HCT116 (cell line): ENCODE measurements at regions not wholly inside any gene's neighbourhood (a gene's known extent, or its start where the extent isn't known, plus 50 kb on each side); places are given as distances from the start of the nearest gene placed in this dataset.

Experiments used
- ATAC-seq: fragments of 200-7000 bp; cut with Tn5 transposase; 2 replicates; pipeline ENCODE4 v1.9.1; 2020; ENCODE audit warnings: mild to moderate bottlenecking, moderate library complexity
- BruUV-seq: library from RNA; stranded (reverse); fragments of 400-500 nt; replicated peaks from 2 replicates; lab custom pipeline; 2021; lab: Mats Ljungman, UMichigan
- CTCF ChIA-PET: fragments of 300-600 bp; sonication (Branson Sonifier 250); formaldehyde crosslinking; loops from one replicate; lab custom pipeline; 2021; ENCODE audit warnings: antibody characterized with exemption; lab: Charles Lee
- POLR2A ChIA-PET: fragments of 300-600, 350-600 bp; sonication (Branson Sonifier 250); formaldehyde crosslinking; loops from one replicate; lab custom pipeline; 2021; ENCODE audit warnings: antibody characterized with exemption; lab: Charles Lee
- RAD21 ChIA-PET, 2 experiments: fragments of 300-600 bp; sonication (Branson Sonifier 250); formaldehyde crosslinking; loops; one replicate each; lab custom pipeline; 2023; ENCODE audit warnings: low total read pairs in 2 of 2; ENCODE audit not compliant: uncharacterized antibody in 2 of 2, unreplicated experiment in 2 of 2, low non-redundant PET in 1 of 2; lab: Charles Lee
- DNase-seq: peaks from one replicate; pipeline ENCODE4 v3.0.0-alpha.2; 2010; ENCODE audit warnings: low read depth, low spot score
- H2AFZ ChIP-seq: fragments of 200-600 bp; shearing (Covaris generic), sonication (generic); 2 replicates; pipeline ENCODE4 v1.6.1; 2017; ENCODE audit warnings: low read depth, mixed run types, mixed read lengths, antibody characterized with exemption, low read length; ENCODE audit not compliant: poor library complexity, severe bottlenecking
- H3K27ac ChIP-seq: 2 replicates; pipeline ENCODE4 v1.5.1; 2012; ENCODE audit warnings: low read depth, low read length
- H3K27me3 ChIP-seq: fragments of 200-600 bp; sonication (generic); 2 replicates; pipeline ENCODE4 v1.6.1; 2016; ENCODE audit warnings: mixed run types, low read length, mixed read lengths; ENCODE audit not compliant: insufficient read depth
- H3K36me3 ChIP-seq, 2 experiments: fragments of 200-500 bp in 1 of 2; fragments of 200-600 bp in 1 of 2; sonication (Bioruptor generic) in 1 of 2; sonication (generic) in 1 of 2; 2 replicates each; pipeline versions ENCODE4 v1.5.1 to v1.6.1; 2014 to 2016; ENCODE audit warnings: low read length in 2 of 2, inconsistent platforms in 1 of 2, mixed read lengths in 1 of 2, mixed run types in 1 of 2; ENCODE audit not compliant: insufficient read depth in 2 of 2, control insufficient read depth in 1 of 2
- H3K4me1 ChIP-seq, 2 experiments: fragments of 200-600 bp in 1 of 2; sonication (generic) in 1 of 2; 2 replicates each; pipeline versions ENCODE4 v1.5.1 to v1.6.1; 2012 to 2017; ENCODE audit warnings: low read length in 2 of 2, inconsistent platforms in 1 of 2, mild to moderate bottlenecking in 1 of 2, mixed read lengths in 1 of 2, mixed run types in 1 of 2, moderate library complexity in 1 of 2; ENCODE audit not compliant: insufficient read depth in 2 of 2, control insufficient read depth in 1 of 2
- H3K4me2 ChIP-seq: fragments of 200-600 bp; sonication (generic); 2 replicates; pipeline ENCODE4 v1.6.1; 2017; ENCODE audit warnings: mixed run types, low read length, mixed read lengths
- H3K4me3 ChIP-seq, 2 experiments: fragments of 200-600 bp in 1 of 2; sonication (generic) in 1 of 2; replicated peaks in 1 of 2; 2 replicates each; pipeline ENCODE4 v1.5.1; 2011 to 2016; ENCODE audit warnings: low read length in 2 of 2, control low read depth in 1 of 2, low read depth in 1 of 2, mild to moderate bottlenecking in 1 of 2, mixed read lengths in 1 of 2, mixed run types in 1 of 2
- H3K79me2 ChIP-seq: fragments of 200-600 bp; sonication (generic); 2 replicates; pipeline ENCODE4 v1.6.1; 2017; ENCODE audit warnings: mild to moderate bottlenecking, mixed run types, low read length, moderate library complexity, mixed read lengths; ENCODE audit not compliant: insufficient read depth
- H3K9ac ChIP-seq: fragments of 200-600 bp; sonication (generic); 2 replicates; pipeline ENCODE4 v1.6.1; 2016; ENCODE audit warnings: low read length, mixed read lengths
- H3K9me2 ChIP-seq: fragments of 200-600 bp; sonication (generic), shearing (Covaris generic); 2 replicates; pipeline ENCODE4 v1.6.1; 2017; ENCODE audit warnings: mixed run types, mild to moderate bottlenecking, moderate library complexity; ENCODE audit not compliant: insufficient read depth
- H3K9me3 ChIP-seq, 2 experiments: fragments of 200-500 bp in 1 of 2; fragments of 200-600 bp in 1 of 2; sonication (Bioruptor generic) in 1 of 2; sonication (generic) in 1 of 2; 2 replicates each; pipeline ENCODE4 v1.6.1; 2014 to 2017; ENCODE audit warnings: low read length in 2 of 2, mixed read lengths in 2 of 2, inconsistent platforms in 1 of 2, low read depth in 1 of 2, mild to moderate bottlenecking in 1 of 2, mixed run types in 1 of 2, moderate library complexity in 1 of 2; ENCODE audit not compliant: control insufficient read depth in 1 of 2, insufficient read depth in 1 of 2
- H4K20me1 ChIP-seq: fragments of 200-600 bp; sonication (generic), shearing (Covaris generic); 2 replicates; pipeline ENCODE4 v1.6.1; 2017; ENCODE audit warnings: mixed run types, mild to moderate bottlenecking, moderate library complexity; ENCODE audit not compliant: insufficient read depth
- CBX3 ChIP-seq: IDR thresholded peaks from 2 replicates; pipeline ENCODE4 v1.6.1; 2012; ENCODE audit warnings: low read depth
- CEBPB ChIP-seq: IDR thresholded peaks from 2 replicates; pipeline ENCODE4 v1.6.1; 2012; ENCODE audit warnings: low read depth
- EGR1 ChIP-seq: IDR thresholded peaks from 2 replicates; pipeline ENCODE4 v1.6.1; 2012; ENCODE audit warnings: low read depth
- EZH2phosphoT487 ChIP-seq: fragments of 200-600 bp; IDR thresholded peaks from 2 replicates; pipeline ENCODE4 v1.6.1; 2018; ENCODE audit warnings: antibody characterized with exemption, borderline replicate concordance
- FOSL1 ChIP-seq: IDR thresholded peaks from 2 replicates; pipeline ENCODE4 v1.6.1; 2012; ENCODE audit warnings: low read depth
- JUND ChIP-seq: IDR thresholded peaks from 2 replicates; pipeline ENCODE4 v1.6.1; 2012
- POLR2A ChIP-seq: IDR thresholded peaks from 2 replicates; pipeline ENCODE4 v1.7.0; 2011; ENCODE audit warnings: borderline replicate concordance; ENCODE audit not compliant: insufficient read depth, insufficient read length; ENCODE audit errors: extremely low read depth
- YY1 ChIP-seq: IDR thresholded peaks from 2 replicates; pipeline ENCODE4 v1.6.1; 2011; ENCODE audit warnings: low read length, low read depth, moderate library complexity, mild to moderate bottlenecking; ENCODE audit not compliant: insufficient replicate concordance; ENCODE audit errors: extremely low read depth
- ZNF274 ChIP-seq: fragments of 200-500 bp; sonication (Bioruptor generic); IDR thresholded peaks from 2 replicates; pipeline ENCODE4 v1.6.1; 2014; ENCODE audit warnings: mild to moderate bottlenecking, low read depth, low read length, inconsistent platforms
- intact Hi-C: fragments of 100-400 bp; cut with micrococcal nuclease; formaldehyde crosslinking; loops from 2 replicates; pipeline ENCODE4 v1.10.0; 2022
- TF ChIP-seq, protein P1 (sequence below): IDR thresholded peaks from 2 replicates; pipeline ENCODE4 v1.6.1; 2012
- TF ChIP-seq, protein P2 (sequence below): IDR thresholded peaks from 2 replicates; pipeline ENCODE4 v1.6.1; 2011; ENCODE audit warnings: mild to moderate bottlenecking, low read length, moderate library complexity; ENCODE audit not compliant: insufficient replicate concordance; ENCODE audit errors: extremely low read depth
- TF ChIP-seq, protein P3 (sequence below): IDR thresholded peaks from 2 replicates; pipeline ENCODE4 v1.6.1; 2012
- TF ChIP-seq, protein P4 (sequence below): IDR thresholded peaks from 2 replicates; pipeline ENCODE4 v1.6.1; 2012; ENCODE audit warnings: low read depth

GRCh38 chr7:14040528-14040927, 51.1 kb upstream of the ETV1 start:
- POLR2A ChIA-PET = no interaction called here
- Histone ChIP-seq H3K9ac (no peak overlapping the region), H3K27me3 (no peaks in the 10 kb centered on the region), H3K4me1 (no peaks in the 10 kb centered on the region), H3K4me2 (no peak overlapping the region), H3K79me2 (no peaks in the 10 kb centered on the region), H3K4me3 (no peak overlapping the region), H3K9me2 (no peaks in the 10 kb centered on the region), H2AFZ (no peak overlapping the region)
- RAD21 ChIA-PET = no interaction called here
- ATAC-seq (no peak), DNase-seq (no peak)
- BruUV-seq = no TSS peak
- intact Hi-C loops = no loop called here
- CTCF ChIA-PET = no interaction called here
- TF ChIP-seq, protein P1, sequence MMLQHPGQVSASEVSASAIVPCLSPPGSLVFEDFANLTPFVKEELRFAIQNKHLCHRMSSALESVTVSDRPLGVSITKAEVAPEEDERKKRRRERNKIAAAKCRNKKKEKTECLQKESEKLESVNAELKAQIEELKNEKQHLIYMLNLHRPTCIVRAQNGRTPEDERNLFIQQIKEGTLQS = no peak
- TF ChIP-seq, protein P2, sequence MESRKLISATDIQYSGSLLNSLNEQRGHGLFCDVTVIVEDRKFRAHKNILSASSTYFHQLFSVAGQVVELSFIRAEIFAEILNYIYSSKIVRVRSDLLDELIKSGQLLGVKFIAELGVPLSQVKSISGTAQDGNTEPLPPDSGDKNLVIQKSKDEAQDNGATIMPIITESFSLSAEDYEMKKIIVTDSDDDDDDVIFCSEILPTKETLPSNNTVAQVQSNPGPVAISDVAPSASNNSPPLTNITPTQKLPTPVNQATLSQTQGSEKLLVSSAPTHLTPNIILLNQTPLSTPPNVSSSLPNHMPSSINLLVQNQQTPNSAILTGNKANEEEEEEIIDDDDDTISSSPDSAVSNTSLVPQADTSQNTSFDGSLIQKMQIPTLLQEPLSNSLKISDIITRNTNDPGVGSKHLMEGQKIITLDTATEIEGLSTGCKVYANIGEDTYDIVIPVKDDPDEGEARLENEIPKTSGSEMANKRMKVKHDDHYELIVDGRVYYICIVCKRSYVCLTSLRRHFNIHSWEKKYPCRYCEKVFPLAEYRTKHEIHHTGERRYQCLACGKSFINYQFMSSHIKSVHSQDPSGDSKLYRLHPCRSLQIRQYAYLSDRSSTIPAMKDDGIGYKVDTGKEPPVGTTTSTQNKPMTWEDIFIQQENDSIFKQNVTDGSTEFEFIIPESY = no peak
- TF ChIP-seq, protein P3, sequence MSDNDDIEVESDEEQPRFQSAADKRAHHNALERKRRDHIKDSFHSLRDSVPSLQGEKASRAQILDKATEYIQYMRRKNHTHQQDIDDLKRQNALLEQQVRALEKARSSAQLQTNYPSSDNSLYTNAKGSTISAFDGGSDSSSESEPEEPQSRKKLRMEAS = no peak
- no peak for TF ChIP-seq CBX3
- TF ChIP-seq ZNF274 = no peak
- no peak for TF ChIP-seq EGR1
- no peak for TF ChIP-seq POLR2A
- TF ChIP-seq, protein P4, sequence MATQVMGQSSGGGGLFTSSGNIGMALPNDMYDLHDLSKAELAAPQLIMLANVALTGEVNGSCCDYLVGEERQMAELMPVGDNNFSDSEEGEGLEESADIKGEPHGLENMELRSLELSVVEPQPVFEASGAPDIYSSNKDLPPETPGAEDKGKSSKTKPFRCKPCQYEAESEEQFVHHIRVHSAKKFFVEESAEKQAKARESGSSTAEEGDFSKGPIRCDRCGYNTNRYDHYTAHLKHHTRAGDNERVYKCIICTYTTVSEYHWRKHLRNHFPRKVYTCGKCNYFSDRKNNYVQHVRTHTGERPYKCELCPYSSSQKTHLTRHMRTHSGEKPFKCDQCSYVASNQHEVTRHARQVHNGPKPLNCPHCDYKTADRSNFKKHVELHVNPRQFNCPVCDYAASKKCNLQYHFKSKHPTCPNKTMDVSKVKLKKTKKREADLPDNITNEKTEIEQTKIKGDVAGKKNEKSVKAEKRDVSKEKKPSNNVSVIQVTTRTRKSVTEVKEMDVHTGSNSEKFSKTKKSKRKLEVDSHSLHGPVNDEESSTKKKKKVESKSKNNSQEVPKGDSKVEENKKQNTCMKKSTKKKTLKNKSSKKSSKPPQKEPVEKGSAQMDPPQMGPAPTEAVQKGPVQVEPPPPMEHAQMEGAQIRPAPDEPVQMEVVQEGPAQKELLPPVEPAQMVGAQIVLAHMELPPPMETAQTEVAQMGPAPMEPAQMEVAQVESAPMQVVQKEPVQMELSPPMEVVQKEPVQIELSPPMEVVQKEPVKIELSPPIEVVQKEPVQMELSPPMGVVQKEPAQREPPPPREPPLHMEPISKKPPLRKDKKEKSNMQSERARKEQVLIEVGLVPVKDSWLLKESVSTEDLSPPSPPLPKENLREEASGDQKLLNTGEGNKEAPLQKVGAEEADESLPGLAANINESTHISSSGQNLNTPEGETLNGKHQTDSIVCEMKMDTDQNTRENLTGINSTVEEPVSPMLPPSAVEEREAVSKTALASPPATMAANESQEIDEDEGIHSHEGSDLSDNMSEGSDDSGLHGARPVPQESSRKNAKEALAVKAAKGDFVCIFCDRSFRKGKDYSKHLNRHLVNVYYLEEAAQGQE = no peak
- no peak for TF ChIP-seq YY1
- TF ChIP-seq JUND = no peak
- no peak for TF ChIP-seq CEBPB
- no peak for TF ChIP-seq FOSL1
- no peak for TF ChIP-seq EZH2phosphoT487
- TF ChIP-seq, all 23 proteins: peak for 0
- Histone ChIP-seq H3K9me3 (no peaks in the 10 kb centered on the region), H3K36me3 (no peaks in the 10 kb centered on the region), H3K27ac (no peak overlapping the region), H4K20me1 (no peaks in the 10 kb centered on the region)
